GM23338 (cell line): ENCODE measurements at regions not wholly inside any gene's neighbourhood (a gene's known extent, or its start where the extent isn't known, plus 50 kb on each side); places are given as distances from the start of the nearest gene placed in this dataset.

Experiments used
- ATAC-seq: fragments of 200-7000 bp; cut with Tn5 transposase; 3 replicates; pipeline ENCODE4 v1.9.1; 2020
- DNase-seq: peaks from one replicate; pipeline ENCODE4 v3.0.0-alpha.2; 2015; ENCODE audit warnings: low spot score
- H2AFZ ChIP-seq: fragments of 200-600 bp; sonication (generic); 2 replicates; pipeline ENCODE4 v1.8.0; 2016; ENCODE audit warnings: antibody characterized with exemption, mild to moderate bottlenecking, moderate library complexity
- H3F3A ChIP-seq: fragments of 200-600 bp; sonication (generic); replicated peaks from 2 replicates; pipeline ENCODE4 v1.8.0; 2017; ENCODE audit warnings: antibody characterized with exemption, mixed run types, low read depth
- H3K27ac ChIP-seq: fragments of 200-600 bp; sonication (generic); 2 replicates; pipeline ENCODE4 v1.6.1; 2016; ENCODE audit warnings: low read depth
- H3K27me3 ChIP-seq: fragments of 200-600 bp; sonication (generic); 2 replicates; pipeline ENCODE4 v1.8.0; 2016; ENCODE audit warnings: mild to moderate bottlenecking, mixed run types, moderate library complexity; ENCODE audit not compliant: insufficient read depth
- H3K36me3 ChIP-seq: fragments of 200-600 bp; sonication (generic); 2 replicates; pipeline ENCODE4 v1.8.0; 2016; ENCODE audit warnings: mild to moderate bottlenecking; ENCODE audit not compliant: insufficient read depth
- H3K4me1 ChIP-seq: fragments of 200-600 bp; sonication (generic); 2 replicates; pipeline ENCODE4 v1.8.0; 2016; ENCODE audit warnings: mild to moderate bottlenecking, moderate library complexity; ENCODE audit not compliant: insufficient read depth
- H3K4me2 ChIP-seq: fragments of 200-600 bp; sonication (generic); 2 replicates; pipeline ENCODE4 v1.7.1; 2017; ENCODE audit warnings: mixed run types
- H3K4me3 ChIP-seq: fragments of 200-600 bp; sonication (generic); 2 replicates; pipeline ENCODE4 v1.6.1; 2016; ENCODE audit warnings: mixed run types
- H3K79me2 ChIP-seq: fragments of 200-600 bp; sonication (generic); replicated peaks from 2 replicates; pipeline ENCODE4 v1.8.0; 2017; ENCODE audit warnings: mild to moderate bottlenecking; ENCODE audit not compliant: insufficient read depth
- H3K9me2 ChIP-seq: fragments of 200-600 bp; sonication (generic); 2 replicates; pipeline ENCODE4 v1.8.0; 2017; ENCODE audit not compliant: insufficient read depth
- H4K20me1 ChIP-seq: fragments of 200-600 bp; sonication (generic); replicated peaks from 2 replicates; pipeline ENCODE4 v1.8.0; 2017; ENCODE audit warnings: mild to moderate bottlenecking; ENCODE audit not compliant: insufficient read depth
- H3K27ac Mint-ChIP-seq: 2 replicates; pipeline ENCODE4 v1.8.0; 2020; ENCODE audit warnings: inconsistent platforms, mild to moderate bottlenecking, moderate library complexity, mixed read lengths
- H3K27me3 Mint-ChIP-seq: 3 replicates; pipeline ENCODE4 v1.8.0; 2022; ENCODE audit warnings: low read depth, mild to moderate bottlenecking, moderate library complexity, mixed read lengths, inconsistent platforms; ENCODE audit not compliant: insufficient read depth, poor library complexity
- H3K36me3 Mint-ChIP-seq: 3 replicates; pipeline ENCODE4 v1.8.0; 2021; ENCODE audit warnings: low read depth, mild to moderate bottlenecking, inconsistent platforms, moderate library complexity, mixed read lengths
- H3K4me1 Mint-ChIP-seq: 3 replicates; pipeline ENCODE4 v1.8.0; 2020; ENCODE audit warnings: mild to moderate bottlenecking, inconsistent platforms, mixed read lengths
- H3K4me3 Mint-ChIP-seq: 3 replicates; pipeline ENCODE4 v1.8.0; 2021; ENCODE audit warnings: moderate library complexity, mild to moderate bottlenecking, inconsistent platforms, mixed read lengths
- H3K9me3 Mint-ChIP-seq: 3 replicates; pipeline ENCODE4 v1.8.0; 2020; ENCODE audit warnings: moderate library complexity, mild to moderate bottlenecking, inconsistent platforms, mixed read lengths
- CREB1 ChIP-seq: fragments of 250-450 bp; sonication (Bioruptor Pico); IDR thresholded peaks from 2 replicates; pipeline ENCODE4 v1.5.0; 2020; ENCODE audit warnings: low read depth, mild to moderate bottlenecking, moderate library complexity
- CTCF ChIP-seq, 2 experiments: fragments of 200-600 bp in 1 of 2; sonication (generic) in 1 of 2; conservative IDR thresholded peaks; 2 replicates each; pipeline versions ENCODE4 v1.5.1 to v1.6.1; 2016 to 2017; ENCODE audit warnings: antibody characterized with exemption in 2 of 2, low read depth in 2 of 2, mild to moderate bottlenecking in 2 of 2, moderate library complexity in 1 of 2
- ETS1 ChIP-seq: IDR thresholded peaks from 2 replicates; pipeline ENCODE4 v1.6.1; 2016; ENCODE audit warnings: antibody characterized with exemption
- EZH2phosphoT487 ChIP-seq: fragments of 200-600 bp; sonication (generic); IDR thresholded peaks from one replicate; pipeline ENCODE4 v1.8.1; 2018; ENCODE audit warnings: antibody characterized with exemption; ENCODE audit not compliant: unreplicated experiment
- JUNB ChIP-seq: IDR thresholded peaks from one replicate; pipeline ENCODE4 v1.6.1; 2016; ENCODE audit warnings: antibody characterized with exemption; ENCODE audit not compliant: unreplicated experiment
- POLR2AphosphoS5 ChIP-seq: IDR thresholded peaks from 2 replicates; pipeline ENCODE4 v1.6.1; 2016; ENCODE audit warnings: antibody characterized with exemption, low read depth
- STAT1 ChIP-seq: IDR thresholded peaks from one replicate; pipeline ENCODE4 v1.6.1; 2016; ENCODE audit warnings: antibody characterized with exemption; ENCODE audit not compliant: unreplicated experiment
- ZNF114 ChIP-seq: fragments of 250-450 bp; sonication (Bioruptor Pico); IDR thresholded peaks from 2 replicates; pipeline ENCODE4 v1.5.0; 2020; ENCODE audit warnings: mild to moderate bottlenecking, moderate library complexity
- ZNF331 ChIP-seq: fragments of 250-450 bp; sonication (Bioruptor Pico); IDR thresholded peaks from 2 replicates; pipeline ENCODE4 v1.5.0; 2020; ENCODE audit warnings: low read depth, mild to moderate bottlenecking, moderate library complexity
- ZNF462 ChIP-seq: fragments of 250-450 bp; sonication (Bioruptor Pico); IDR thresholded peaks from 2 replicates; pipeline ENCODE4 v1.5.0; 2020; ENCODE audit warnings: mild to moderate bottlenecking, moderate library complexity
- TF ChIP-seq, protein P1 (sequence below): IDR thresholded peaks from one replicate; pipeline ENCODE4 v1.6.1; 2018; ENCODE audit warnings: antibody characterized with exemption; ENCODE audit not compliant: unreplicated experiment

DNA sequence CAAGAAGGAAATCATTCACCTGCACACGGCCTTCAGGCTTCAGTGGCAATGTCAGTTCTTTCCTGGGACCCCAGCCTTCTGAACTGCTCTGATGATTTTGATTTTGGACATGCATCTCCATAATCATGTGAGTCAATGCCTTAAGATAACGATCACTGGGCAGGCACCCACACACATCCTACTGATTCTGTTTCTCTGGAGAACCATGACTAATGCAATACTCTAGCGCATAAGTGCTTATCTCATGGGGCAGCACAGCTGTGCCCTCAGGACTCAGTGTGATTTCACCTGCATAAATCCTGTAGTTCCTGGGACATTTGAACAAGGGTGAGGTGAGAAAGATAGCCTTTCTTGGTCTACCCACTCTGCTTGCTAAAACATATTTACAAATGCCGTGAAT is 144.6 kb downstream of the AKAIN1 start:
- no peak for ATAC-seq
- H3K27ac Mint-ChIP-seq, result no peak overlapping the region

More for the DNA sequence above, 144.6 kb downstream of the AKAIN1 start:
- Mint-ChIP-seq H3K9me3 (peaks cover 4% of the 10 kb centered on the region; the same call in 1 of the 3 replicates), H3K4me1 (peaks cover 2% of the 10 kb centered on the region; the same call in 2 of the 3 replicates), H3K4me3 (no peak overlapping the region), H3K27me3 (no peaks in the 10 kb centered on the region), H3K36me3 (no peaks in the 10 kb centered on the region; the same call in 2 of the 3 replicates)
- Histone ChIP-seq H4K20me1 (no peaks in the 10 kb centered on the region), H3K27ac (no peak overlapping the region), H3K79me2 (no peaks in the 10 kb centered on the region), H3K4me2 (no peak overlapping the region), H3K4me3 (no peak overlapping the region), H3K9me2 (peaks cover 8% of the 10 kb centered on the region), H3K4me1 (no peaks in the 10 kb centered on the region), H3K36me3 (no peaks in the 10 kb centered on the region), H3F3A (no peaks in the 10 kb centered on the region), H2AFZ (no peak overlapping the region), H3K27me3 (no peaks in the 10 kb centered on the region)
- DNase-seq, result no peak
- TF ChIP-seq CTCF (conservative IDR thresholded peaks at IDR 0.05; ENCODE audit: low read depth in 2 of 2) (no peak), ZNF331 (no peak), CREB1 (no peak), POLR2AphosphoS5 (no peak), JUNB (no peak), ZNF114 (no peak), ETS1 (no peak), STAT1 (no peak), EZH2phosphoT487 (no peak), ZNF462 (CRISPR knock-in tag) (no peak)
- TF ChIP-seq, protein P1, sequence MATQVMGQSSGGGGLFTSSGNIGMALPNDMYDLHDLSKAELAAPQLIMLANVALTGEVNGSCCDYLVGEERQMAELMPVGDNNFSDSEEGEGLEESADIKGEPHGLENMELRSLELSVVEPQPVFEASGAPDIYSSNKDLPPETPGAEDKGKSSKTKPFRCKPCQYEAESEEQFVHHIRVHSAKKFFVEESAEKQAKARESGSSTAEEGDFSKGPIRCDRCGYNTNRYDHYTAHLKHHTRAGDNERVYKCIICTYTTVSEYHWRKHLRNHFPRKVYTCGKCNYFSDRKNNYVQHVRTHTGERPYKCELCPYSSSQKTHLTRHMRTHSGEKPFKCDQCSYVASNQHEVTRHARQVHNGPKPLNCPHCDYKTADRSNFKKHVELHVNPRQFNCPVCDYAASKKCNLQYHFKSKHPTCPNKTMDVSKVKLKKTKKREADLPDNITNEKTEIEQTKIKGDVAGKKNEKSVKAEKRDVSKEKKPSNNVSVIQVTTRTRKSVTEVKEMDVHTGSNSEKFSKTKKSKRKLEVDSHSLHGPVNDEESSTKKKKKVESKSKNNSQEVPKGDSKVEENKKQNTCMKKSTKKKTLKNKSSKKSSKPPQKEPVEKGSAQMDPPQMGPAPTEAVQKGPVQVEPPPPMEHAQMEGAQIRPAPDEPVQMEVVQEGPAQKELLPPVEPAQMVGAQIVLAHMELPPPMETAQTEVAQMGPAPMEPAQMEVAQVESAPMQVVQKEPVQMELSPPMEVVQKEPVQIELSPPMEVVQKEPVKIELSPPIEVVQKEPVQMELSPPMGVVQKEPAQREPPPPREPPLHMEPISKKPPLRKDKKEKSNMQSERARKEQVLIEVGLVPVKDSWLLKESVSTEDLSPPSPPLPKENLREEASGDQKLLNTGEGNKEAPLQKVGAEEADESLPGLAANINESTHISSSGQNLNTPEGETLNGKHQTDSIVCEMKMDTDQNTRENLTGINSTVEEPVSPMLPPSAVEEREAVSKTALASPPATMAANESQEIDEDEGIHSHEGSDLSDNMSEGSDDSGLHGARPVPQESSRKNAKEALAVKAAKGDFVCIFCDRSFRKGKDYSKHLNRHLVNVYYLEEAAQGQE, result no peak
